SK-N-MC (cell line): ENCODE measurements at regions not wholly inside any gene's neighbourhood (a gene's known extent, or its start where the extent isn't known, plus 50 kb on each side); places are given as distances from the start of the nearest gene placed in this dataset.

Source experiments
- EZH2 ChIP-seq: fragments of 200-600 bp; sonication (generic); IDR thresholded peaks from one replicate; pipeline ENCODE4 v1.6.1; 2017; ENCODE audit warnings: antibody characterized with exemption
- POLR2AphosphoS5 ChIP-seq: IDR thresholded peaks from 2 replicates; pipeline ENCODE4 v1.6.1; 2012; ENCODE audit warnings: mild to moderate bottlenecking, low read depth, low read length, borderline replicate concordance

GRCh38 chr6:160881148-160881808 is 110.3 kb upstream of the MAP3K4 start:
- TF ChIP-seq POLR2AphosphoS5 (no peak), EZH2 (no peak)
